Kasumi-1 (cell line): ENCODE measurements at regions not wholly inside any gene's neighbourhood (a gene's known extent, or its start where the extent isn't known, plus 50 kb on each side); places are given as distances from the start of the nearest gene placed in this dataset.
"Not testable (repeated sequence)": the region's sequence is repeated elsewhere in the genome, so short reads cannot be mapped to it uniquely, and the experiment has no call there.

ENCODE experiments used
- DNase-seq, 2 experiments: peaks; one replicate each; lab custom pipeline; 2025; lab: John Stamatoyannopoulos, UW

DNA sequence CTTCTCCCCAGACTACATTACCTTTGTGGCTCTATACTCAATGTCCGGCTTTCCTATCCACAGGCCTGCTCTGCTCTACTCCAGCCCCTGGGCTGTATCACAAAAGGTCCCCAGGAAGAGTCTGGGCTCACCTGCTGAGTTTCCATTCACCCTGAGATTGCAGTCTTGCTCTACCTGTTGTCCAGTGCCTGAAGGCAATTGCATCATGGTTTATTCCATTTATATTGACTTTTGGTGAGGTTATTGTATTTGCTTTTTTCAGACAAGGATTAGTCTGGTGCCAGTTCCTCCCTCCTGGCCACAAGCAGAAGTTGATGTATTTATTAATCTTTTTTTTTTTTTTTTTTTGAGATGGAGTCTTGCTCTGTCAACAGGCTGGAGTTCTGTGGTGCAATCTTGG, 273.1 kb downstream of the XPNPEP1 start:
- DNase-seq: no peak

DNA sequence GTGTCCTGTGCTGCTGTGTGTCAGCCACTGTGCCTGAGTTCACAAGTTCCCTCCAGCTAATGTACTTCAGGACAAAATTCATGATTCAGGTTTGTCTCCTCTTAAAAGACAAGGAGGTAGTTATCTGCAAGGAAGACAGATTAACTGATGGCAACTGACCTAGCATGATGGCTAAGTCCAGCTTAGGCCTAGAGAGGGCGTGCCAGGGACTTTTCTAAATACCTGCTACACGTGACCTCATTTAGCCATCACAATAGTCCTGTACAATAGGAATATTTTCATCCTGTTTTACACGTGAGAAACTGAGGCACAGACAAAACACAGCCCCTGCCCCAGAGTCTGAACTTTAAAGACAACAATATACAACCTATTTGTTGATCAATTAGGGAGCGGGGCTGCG, 275.7 kb downstream of the XPNPEP1 start:
- no peak for DNase-seq

DNA sequence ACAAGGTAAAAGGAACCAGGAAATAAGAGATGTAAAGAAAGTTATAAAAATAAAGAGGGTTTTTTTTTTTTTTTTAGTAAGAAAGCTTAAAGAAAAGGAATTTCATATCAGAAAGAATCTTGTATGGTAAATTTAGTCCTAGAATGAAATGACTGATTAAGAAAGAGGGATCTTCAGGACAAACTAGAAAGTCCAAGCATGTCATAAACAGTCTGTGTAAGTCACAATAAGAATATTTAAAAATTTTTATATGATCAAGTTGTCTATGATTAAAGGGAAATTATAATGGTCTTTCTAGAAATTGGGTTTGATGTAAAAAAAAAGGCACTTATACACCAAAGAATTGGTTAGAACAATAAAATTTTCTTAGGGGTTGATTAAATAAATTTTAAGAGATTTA, 289.5 kb downstream of the XPNPEP1 start:
- peak in 1 of 2 experiments; percentile 6 for DNase-seq

DNA sequence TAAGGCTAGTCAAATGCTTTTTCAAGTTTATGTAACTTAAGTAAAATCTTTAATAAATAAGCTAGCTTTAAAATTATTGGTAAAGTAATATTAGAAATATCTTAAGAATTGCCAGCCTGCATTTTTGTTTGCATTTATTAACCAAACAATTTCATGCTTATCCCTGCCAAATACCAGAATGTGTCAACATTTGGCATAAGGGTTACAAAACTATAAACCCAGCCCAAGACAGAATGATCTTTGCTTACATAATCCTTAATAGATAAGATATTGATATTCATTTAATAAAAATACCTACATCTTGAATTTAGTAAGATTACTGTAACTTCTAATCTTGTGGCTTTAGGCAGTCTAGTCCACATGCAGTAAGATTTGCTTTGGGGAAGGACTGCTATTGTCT, 290.3 kb downstream of the XPNPEP1 start:
- not testable (repeated sequence) for DNase-seq

DNA sequence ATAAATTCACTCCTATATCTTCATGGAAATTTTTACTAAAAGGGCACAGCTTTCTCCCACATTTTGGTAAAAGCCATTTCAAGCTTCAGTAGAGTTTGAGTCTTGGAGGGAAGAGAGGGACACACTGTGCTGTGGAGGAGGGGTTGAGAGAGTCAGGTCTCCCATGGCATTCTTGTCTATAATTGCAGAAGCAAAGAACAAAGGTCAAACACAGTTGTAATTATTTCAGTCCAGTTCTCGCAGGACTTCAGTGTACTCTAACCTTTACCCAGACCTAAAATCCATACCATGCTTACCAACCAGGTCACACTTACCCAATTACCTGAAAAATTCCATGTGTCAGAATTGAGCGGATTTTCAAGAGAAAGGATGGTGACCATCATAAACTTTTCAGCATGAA, 298.4 kb downstream of the XPNPEP1 start:
- DNase-seq: no peak

DNA sequence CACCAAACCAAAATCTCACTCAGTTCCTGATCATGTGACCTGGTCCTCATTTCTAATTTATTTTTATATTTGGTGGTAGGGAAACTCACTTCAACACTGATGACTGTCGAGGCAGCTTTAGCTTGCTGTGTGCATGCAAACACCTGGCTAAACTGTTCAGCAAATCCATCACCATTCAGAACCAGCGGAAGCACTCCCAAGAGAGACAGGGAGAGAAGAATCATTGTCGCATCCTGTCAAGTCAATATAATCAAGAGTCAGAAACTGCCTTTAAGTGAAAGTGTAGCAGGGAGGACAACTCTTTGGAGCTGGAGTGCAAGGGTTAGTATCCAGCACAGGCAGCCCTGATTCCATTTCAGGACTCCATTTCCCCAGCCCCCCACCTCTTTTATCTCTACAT, 300.7 kb downstream of the XPNPEP1 start:
- no peak for DNase-seq

DNA sequence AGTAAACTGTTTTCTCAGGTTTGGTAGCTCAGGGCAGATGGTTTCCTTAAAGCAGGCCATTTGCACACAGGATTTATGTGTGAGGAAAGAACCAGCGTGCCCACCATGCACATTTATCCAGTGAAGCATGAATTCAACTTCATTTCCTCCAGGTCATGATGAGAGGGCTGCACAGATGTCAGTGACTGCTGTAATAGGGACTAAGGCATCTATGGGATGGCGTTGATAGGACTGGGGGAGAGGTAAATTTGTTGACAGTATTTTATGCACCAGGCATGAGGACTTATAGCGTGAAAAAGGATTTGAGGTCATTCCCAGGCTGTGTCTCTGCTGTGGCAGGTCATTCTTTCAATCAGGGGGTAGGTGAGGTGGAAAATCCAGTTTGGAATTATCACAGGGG, 302.9 kb downstream of the XPNPEP1 start:
- no peak for DNase-seq

DNA sequence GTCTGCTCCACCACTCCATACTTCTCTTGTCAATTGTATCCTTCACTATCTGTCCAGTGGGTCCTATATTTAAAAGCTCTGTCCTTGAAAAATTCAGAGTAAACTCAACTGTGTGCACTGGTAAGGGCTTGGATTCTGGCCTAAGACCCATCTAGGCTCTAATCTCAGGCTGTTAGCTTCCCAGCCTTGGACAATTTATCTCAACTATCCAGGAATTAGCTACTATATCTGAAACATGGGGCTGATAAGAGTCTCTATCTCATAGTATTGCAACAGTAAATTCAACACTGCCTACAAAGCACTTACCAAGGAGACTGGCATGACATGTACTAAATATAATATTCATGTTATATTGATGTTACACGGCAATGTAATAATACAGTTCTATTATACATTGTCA, 303.4 kb downstream of the XPNPEP1 start:
- no peak for DNase-seq

DNA sequence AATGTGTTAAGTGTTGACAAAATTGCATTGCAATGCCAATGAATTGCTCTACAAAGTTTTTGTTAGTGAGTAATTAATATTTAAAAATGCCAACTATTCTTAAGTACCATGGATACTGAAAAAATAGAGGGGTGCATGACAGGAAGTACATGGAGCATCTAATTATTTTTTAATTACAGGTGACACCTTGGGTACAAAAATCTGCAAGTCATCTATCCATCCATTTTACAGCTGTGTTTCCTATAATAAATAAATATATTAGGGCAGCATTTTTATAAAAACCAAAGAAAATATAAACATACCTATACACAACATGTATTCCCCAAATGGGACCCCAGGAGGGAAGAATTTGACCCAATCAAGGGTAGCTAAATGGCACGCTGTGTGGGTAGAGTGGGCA, 304.6 kb downstream of the XPNPEP1 start:
- no peak for DNase-seq

DNA sequence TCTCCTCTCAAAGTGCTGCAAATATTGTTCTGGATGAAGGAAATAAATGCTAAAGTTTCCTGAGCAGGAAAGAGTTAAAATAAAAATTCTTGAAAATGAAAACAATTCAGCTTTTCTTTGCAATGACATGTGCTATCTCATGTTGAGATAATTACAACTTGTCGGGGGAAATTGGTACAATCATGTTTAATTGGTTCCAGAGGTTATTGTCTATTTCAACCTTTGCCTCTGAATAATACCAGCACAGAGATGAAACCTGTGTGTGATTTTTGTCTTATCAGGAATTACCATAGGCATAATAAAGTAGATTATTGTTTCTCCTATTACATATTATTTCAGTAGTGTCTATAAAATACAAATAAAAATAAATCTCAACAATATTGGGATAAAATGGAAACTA, 305.0 kb downstream of the XPNPEP1 start:
- DNase-seq: no peak

DNA sequence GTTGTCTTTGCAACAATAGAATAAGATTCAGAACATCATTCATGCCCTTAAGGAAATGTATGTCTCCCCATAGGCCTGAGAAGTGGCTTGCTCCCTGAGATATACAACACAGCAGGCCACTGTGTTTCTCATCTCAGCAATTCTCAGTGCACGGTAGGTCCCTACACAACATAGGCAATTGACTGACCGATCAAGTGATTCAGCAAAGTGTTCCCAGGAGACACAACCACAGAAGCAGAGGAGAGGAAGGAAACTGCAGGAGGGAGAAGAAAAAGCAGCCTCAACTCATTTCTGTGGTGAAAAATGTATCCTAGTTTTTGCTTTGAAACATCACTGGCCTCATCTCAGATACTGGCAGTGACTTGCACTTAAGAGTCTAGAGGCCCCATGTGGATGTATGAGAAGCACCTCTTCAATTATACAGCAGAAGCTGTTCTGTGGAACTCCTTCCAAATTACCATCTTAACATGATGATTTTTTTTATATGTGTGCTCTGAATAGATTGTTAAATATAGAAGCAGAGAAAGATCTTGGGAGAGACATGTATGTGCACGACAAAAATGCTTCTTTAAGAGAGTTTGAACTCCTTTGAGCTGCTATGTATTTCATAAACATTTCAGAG, 306.8 kb downstream of the XPNPEP1 start:
- DNase-seq: no peak

DNA sequence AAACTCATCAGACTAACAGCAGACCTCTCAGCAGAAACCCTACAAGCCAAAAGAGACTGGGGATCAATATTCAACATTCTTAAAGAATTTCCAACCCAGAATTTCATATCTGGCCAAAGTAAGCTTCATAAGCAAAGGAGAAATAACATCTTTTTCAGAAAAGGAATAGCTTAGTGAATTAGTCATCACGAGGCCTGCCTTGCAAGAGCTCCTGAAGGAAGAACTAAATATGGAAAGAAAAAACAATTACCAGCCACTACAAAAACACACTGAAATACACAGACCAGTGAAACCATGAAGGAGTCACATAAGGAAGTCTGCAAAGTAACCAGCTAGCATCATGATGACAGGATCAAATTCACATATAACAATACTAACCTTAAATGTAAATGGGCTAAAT, 328.0 kb downstream of the XPNPEP1 start:
- DNase-seq: not testable (repeated sequence)

DNA sequence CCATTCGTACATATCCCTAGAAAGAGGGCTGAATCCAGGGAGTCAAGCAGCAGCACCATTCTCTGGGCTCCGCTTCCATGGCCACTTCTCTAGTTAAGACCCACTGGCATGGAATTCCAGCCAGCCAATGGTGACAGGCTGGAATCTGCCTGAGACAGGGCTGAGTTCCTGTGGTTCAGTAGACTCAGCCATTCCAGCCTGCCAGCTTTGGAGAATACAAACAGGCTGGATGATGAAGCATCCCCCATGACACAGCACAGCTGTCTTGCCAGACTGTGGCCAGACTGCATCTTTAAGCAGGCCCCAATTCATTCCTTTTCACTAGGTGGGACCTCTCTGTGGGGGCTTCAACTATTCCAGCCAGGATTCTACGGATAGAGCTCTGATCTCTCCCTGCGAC, 329.6 kb downstream of the XPNPEP1 start:
- DNase-seq: no peak

DNA sequence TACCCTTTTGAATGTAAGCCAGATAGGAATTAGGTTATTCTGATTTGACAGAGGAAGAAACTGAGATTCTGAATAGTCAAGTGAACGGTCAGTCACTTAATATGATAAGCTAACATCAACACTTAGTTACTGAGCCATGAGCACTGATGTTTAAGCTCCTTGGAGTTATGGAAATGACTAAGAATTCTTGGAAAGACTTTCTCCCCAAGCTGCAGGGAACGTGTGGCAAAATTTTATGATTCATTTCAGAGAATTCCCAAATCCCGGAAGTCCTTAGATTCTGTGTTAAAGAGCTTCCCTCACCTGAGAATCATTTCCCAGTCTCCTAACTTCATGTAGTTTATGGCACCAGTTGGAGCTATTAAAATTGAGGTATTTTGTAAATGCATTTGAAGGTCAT, 330.9 kb downstream of the XPNPEP1 start:
- DNase-seq: no peak

DNA sequence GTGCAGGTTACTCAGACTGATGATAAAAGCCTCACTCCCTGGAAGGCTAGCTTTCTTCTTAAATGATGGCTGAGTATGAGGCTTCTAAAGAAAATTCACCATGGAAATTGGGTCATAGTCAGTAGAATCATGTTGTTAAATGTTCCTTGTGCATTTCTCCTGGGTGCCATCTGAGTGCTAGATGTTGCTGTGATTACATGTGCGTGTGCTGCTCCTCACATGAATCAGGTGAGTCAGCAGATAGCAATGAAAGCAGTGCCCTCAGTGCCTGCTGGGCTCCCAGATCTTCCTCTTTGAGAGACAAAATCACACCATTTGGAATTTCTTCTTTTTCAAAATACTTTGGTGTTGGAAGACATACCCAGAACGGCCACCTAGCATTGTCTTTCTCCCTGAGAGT, 331.7 kb downstream of the XPNPEP1 start:
- no peak for DNase-seq

DNA sequence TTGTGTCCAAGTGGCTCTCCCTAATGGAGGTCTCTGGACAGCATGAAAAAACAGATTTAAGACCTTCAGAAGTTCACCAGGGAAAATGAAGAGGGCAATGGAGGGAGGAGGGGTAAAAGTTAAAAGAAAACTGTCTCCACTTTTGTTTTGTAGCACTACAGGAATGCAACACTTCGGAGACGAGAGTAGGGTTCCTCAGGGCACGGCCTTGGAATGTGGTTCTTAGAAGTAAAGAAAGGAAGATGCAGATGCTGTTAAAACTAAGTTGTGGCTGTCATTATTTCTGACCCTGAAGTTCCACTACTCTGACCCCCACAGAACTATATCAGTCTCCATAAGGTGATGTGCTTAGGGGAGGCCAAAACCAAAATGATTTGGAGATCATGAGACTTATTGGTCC, 335.1 kb downstream of the XPNPEP1 start:
- DNase-seq: no peak

DNA sequence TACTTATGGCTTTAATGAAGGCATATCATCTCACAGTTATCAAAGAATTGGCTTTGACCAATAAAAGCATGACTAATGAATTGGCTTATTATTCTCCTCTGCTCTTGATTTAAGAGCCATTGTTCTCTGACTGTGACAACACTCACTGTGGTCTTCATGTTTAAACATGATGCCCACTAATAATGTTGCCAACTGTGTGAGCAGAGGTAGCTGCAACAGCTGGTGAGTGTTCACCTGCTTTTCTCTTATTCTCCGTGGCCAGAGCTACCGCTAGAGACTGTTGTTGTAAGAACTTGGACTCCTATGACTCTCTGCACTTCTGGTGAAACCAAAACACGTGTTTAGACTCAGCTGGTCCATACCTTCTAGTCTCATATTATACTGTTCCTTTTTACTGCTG, 335.9 kb downstream of the XPNPEP1 start:
- no peak for DNase-seq

DNA sequence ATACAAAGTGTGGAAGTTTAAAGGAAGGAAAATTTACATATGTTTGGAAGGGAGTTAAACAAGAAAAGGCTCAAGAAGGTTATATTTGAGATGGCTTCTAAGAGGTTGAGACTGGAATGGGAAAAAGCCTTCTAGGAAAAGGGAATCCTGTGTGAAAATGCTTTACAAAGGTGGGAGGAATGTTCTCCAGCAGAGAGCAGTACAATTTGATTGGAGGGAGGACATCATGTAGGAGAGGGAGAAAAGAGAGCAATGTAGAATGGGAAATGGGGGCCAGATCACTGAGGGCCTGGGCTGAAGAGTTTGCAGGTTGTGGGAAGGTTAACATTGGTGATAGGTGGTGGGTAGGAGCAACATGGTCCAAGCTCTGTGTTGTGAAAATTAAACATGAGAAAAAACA, 366.9 kb downstream of the XPNPEP1 start:
- no peak for DNase-seq

DNA sequence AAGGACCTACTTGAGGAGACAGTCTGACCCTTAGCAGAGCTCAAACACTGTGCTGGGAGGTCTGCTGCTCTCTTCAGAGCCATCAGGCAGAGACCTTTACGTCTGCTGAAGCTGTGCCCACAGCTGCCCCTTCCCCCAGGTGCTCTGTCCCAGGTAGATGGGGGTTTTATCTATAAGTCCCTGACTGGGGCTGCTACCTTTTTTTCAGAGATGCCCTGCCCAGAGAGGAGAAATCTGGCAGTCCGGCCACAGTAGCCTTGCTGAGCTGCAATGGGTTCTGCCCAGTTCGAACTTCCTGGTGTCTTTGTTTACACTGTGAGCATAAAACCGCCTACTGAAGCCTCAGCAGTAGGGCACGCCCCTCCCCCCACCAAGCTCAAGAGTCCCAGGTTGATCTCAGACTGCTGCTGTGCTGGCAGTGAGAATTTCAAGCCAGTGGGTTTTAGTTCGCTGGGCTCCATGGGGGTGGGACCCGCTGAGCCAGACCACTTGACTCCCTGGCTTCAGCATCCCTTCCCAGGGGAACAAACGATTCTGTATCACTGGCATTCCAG, 381.2 kb downstream of the XPNPEP1 start:
- not testable (repeated sequence) for DNase-seq

DNA sequence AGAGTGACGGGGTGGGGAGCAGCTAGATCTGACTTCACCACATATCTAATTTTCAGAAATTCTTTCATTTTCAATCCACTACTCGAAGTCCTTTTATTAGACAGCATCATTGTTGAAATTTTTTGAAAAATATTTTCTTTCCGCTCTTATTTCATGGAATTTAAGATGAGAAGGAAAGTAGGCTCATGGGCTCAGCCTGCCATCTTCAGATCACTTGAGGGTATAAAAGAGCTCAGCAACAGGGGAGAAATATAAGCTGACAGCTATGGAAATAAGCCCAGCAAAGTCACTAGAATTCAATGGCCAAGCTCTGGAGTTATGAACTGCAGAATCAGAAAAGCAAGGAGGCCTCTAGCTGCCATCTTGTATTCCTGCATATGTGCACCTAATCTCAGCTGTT, 389.1 kb downstream of the XPNPEP1 start:
- DNase-seq: no peak

DNA sequence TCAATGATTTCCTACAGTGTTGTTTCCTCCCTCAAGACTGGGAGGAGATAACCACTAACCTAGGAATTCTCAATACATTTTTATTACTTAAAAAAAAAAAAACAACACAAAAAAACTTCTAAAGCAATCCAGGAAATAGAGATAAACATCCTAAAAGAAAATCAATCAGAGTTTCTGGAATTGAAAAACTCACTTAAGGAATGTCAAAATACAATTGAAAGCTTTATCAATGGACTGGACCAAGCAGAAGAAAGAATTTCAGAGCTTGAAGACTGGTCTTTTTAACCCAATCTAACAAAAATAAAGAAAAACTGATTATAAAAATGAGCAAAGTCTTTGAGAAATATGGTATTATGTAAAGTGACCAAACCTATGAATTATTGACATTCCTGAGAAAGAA, 394.1 kb downstream of the XPNPEP1 start:
- DNase-seq: no peak

DNA sequence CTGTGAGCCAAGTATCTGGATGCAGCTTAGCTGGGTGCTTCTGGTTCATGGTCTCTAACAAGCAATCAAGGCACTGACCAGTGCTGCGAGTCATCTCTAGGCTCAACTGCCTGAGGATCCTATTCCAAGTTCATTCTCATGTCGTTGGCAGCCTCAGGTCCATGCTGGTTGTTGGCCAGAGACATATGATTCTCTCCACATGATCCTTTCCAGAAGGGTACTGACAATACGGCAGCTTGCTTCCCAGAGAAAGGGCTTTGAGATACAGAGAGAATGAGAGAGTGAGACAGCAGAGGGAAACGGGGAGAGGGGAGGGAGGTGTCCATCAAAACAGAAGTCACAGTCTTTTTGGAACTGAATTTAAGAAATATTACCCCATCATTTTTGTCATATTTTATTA, 405.6 kb downstream of the XPNPEP1 start:
- no peak for DNase-seq

DNA sequence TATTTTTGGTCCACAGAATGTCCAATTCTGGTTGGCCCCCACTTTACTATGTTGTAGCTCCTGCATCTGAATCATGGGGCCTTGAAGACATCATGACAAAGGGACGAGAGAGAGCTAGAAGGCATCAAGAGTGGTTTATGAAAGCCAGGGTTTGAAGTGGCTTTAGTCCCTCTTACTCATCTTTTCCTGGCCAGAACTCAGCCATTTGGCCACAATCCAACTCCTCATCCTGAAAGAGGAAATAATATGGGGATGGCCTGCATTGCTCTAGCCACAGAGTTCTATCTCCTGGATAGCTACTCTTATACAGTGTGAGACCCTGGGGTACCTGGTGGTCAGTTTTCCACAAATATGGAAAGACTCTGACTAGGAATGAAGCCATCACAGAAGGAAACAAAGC, 418.9 kb downstream of the XPNPEP1 start:
- no peak for DNase-seq

DNA sequence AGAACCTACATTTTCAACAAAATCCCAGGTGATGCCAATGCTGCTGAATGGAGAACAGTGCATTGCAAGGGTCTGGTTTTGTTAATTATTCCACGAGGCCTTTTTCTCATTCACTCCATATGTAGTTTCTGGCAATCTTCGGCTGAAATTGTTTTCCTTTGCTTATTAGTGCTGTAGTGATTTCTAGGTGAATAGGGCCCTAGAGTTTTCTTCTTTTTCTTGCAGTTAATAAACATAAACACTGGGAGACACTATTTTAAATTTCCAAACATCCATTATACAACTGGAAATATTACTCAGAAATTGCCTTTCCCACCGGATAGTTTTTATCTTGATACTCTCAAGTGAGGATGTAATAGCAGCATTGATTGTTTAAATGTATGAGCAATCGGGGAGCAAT, 435.6 kb downstream of the XPNPEP1 start:
- no peak for DNase-seq

DNA sequence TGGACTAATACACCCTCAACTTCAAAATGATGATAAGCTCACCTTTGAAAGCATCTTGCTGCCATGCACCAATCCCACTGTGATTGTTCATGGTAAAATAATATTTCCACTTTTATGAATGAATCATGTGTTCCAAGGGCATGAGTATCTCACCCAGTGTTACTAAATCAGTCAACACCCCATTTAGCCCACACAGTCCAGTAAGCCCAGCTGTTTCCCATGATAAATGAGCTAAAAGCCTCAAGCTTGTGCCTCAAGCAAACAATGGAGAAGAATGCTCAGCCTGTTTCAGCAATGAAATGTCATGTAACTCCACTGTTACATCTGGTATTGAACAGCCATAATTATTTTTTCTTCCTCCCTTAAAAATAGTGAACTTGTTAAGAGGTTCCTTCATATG, 442.5 kb downstream of the XPNPEP1 start:
- no peak for DNase-seq
